Naive B cell (primary cell): ENCODE measurements at regions not wholly inside any gene's neighbourhood (a gene's known extent, or its start where the extent isn't known, plus 50 kb on each side); places are given as distances from the start of the nearest gene placed in this dataset.

ENCODE experiments used
- ATAC-seq, 2 donors: fragments of 150-1000 bp; cut with Tn5 transposase; 2 replicates each; pipeline ENCODE4 v1.10.0; 2021; ENCODE audit warnings: low read depth in 2 of 2, mild to moderate bottlenecking in 2 of 2, moderate library complexity in 2 of 2
- DNase-seq: peaks from one replicate; pipeline ENCODE4 v3.0.0; 2022
- H3K27ac Mint-ChIP-seq, 6 donors: one replicate each; pipeline ENCODE4 v1.8.0; 2020 to 2022; ENCODE audit warnings: mild to moderate bottlenecking in 6 of 6, mixed read lengths in 6 of 6, moderate library complexity in 5 of 6, inconsistent platforms in 2 of 6
- H3K27me3 Mint-ChIP-seq, 3 donors: one replicate each; pipeline ENCODE4 v1.8.0; 2021 to 2022; ENCODE audit warnings: mixed read lengths in 3 of 3, mild to moderate bottlenecking in 1 of 3
- H3K36me3 Mint-ChIP-seq, 2 donors: one replicate each; pipeline ENCODE4 v1.8.0; 2020 to 2022; ENCODE audit warnings: mixed read lengths in 2 of 2, inconsistent platforms in 1 of 2, mild to moderate bottlenecking in 1 of 2
- H3K4me1 Mint-ChIP-seq, 3 donors: one replicate each; pipeline ENCODE4 v1.8.0; 2020 to 2022; ENCODE audit warnings: mixed read lengths in 3 of 3, inconsistent platforms in 1 of 3, mild to moderate bottlenecking in 1 of 3, moderate library complexity in 1 of 3
- H3K4me3 Mint-ChIP-seq, 8 donors: one replicate each; pipeline ENCODE4 v1.8.0; 2020 to 2022; ENCODE audit warnings: mild to moderate bottlenecking in 8 of 8, mixed read lengths in 8 of 8, moderate library complexity in 8 of 8, inconsistent platforms in 2 of 8
- H3K9me3 Mint-ChIP-seq, 7 donors: one replicate each; pipeline ENCODE4 v1.8.0; 2020 to 2022; ENCODE audit warnings: mixed read lengths in 7 of 7, mild to moderate bottlenecking in 5 of 7, inconsistent platforms in 2 of 7, moderate library complexity in 1 of 7

- no peak for ATAC-seq
- Mint-ChIP-seq H3K9me3 (peaks cover 0 to 8% (median 4%) of the 10 kb centered on the region in 7 donors), H3K27me3 (no peaks in the 10 kb centered on the region)
Measured at GRCh38 chr17:71380535-71380934, 740.3 kb upstream of the SOX9 start.

GRCh38 chr17:71380936-71381335, 739.9 kb upstream of the SOX9 start:
- H3K36me3 Mint-ChIP-seq, result no peaks in the 10 kb centered on the region
- H3K27ac Mint-ChIP-seq, result no peak overlapping the region
- peaks cover 0 to 5% (median 2%) of the 10 kb centered on the region in 7 donors for H3K9me3 Mint-ChIP-seq
- ATAC-seq (no peak), DNase-seq (no peak)
- H3K4me3 Mint-ChIP-seq, result no peak overlapping the region
- H3K4me1 Mint-ChIP-seq, result no peaks in the 10 kb centered on the region
- no peaks in the 10 kb centered on the region for H3K27me3 Mint-ChIP-seq

More at GRCh38 chr17:71380535-71380934, 740.3 kb upstream of the SOX9 start:
- no peak for DNase-seq
- Mint-ChIP-seq H3K36me3 (no peaks in the 10 kb centered on the region), H3K4me3 (no peak overlapping the region), H3K4me1 (no peaks in the 10 kb centered on the region), H3K27ac (no peak overlapping the region)

- Mint-ChIP-seq H3K36me3 (no peaks in the 10 kb centered on the region), H3K27ac (no peak overlapping the region), H3K4me1 (no peaks in the 10 kb centered on the region), H3K27me3 (no peaks in the 10 kb centered on the region), H3K4me3 (no peak overlapping the region), H3K9me3 (peaks cover 0 to 15% (median 2%) of the 10 kb centered on the region in 7 donors)
- DNase-seq, result no peak
- ATAC-seq, result no peak
Measured at GRCh38 chr17:71383091-71383490, 737.7 kb upstream of the SOX9 start.

- no peaks in the 10 kb centered on the region for H3K36me3 Mint-ChIP-seq
- no peak overlapping the region for H3K4me3 Mint-ChIP-seq
- DNase-seq (no peak), ATAC-seq (no peak)
- H3K4me1 Mint-ChIP-seq, result no peaks in the 10 kb centered on the region
- H3K9me3 Mint-ChIP-seq, result peaks cover 2 to 20% (median 6%) of the 10 kb centered on the region in 7 donors
- no peaks in the 10 kb centered on the region for H3K27me3 Mint-ChIP-seq
- no peak overlapping the region for H3K27ac Mint-ChIP-seq
Measured at GRCh38 chr17:71387456-71387855, 733.4 kb upstream of the SOX9 start.

- Mint-ChIP-seq H3K4me3 (no peak overlapping the region), H3K27ac (no peak overlapping the region), H3K36me3 (no peaks in the 10 kb centered on the region), H3K9me3 (peaks cover 0 to 17% (median 5%) of the 10 kb centered on the region in 7 donors), H3K4me1 (no peaks in the 10 kb centered on the region), H3K27me3 (no peaks in the 10 kb centered on the region)
- ATAC-seq (no peak), DNase-seq (no peak)
Measured at GRCh38 chr17:71392715-71393567, 727.9 kb upstream of the SOX9 start.

GRCh38 chr17:71395901-71396300, 724.9 kb upstream of the SOX9 start:
- Mint-ChIP-seq H3K27me3 (no peaks in the 10 kb centered on the region), H3K4me3 (no peak overlapping the region), H3K9me3 (peaks cover 0 to 12% (median 0%) of the 10 kb centered on the region in 7 donors), H3K27ac (no peak overlapping the region), H3K4me1 (no peaks in the 10 kb centered on the region), H3K36me3 (no peaks in the 10 kb centered on the region)
- DNase-seq (no peak), ATAC-seq (no peak)

DNA sequence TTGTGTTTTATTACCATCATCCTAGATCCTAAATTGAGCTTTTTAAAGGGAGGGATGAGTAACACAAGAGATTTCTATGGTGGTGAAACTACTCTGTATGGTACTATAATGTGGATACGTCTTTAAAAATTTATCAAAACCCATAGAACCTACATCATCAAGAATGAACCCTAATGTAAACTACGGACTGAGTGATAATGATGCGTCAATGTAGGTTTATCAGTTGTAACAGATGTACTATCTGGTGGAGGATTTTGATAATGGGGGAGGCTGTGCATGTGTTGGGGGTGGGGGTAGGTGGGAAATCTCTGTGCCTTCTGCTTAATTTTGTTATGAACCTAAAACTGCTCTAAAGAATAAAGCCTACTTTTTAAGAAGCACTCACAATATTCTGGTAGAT, 724.1 kb upstream of the SOX9 start:
- DNase-seq (no peak), ATAC-seq (no peak)
- Mint-ChIP-seq H3K27me3 (no peaks in the 10 kb centered on the region), H3K27ac (no peak overlapping the region), H3K36me3 (no peaks in the 10 kb centered on the region), H3K9me3 (peaks cover 0 to 12% (median 0%) of the 10 kb centered on the region in 7 donors), H3K4me1 (no peaks in the 10 kb centered on the region), H3K4me3 (no peak overlapping the region)

DNA sequence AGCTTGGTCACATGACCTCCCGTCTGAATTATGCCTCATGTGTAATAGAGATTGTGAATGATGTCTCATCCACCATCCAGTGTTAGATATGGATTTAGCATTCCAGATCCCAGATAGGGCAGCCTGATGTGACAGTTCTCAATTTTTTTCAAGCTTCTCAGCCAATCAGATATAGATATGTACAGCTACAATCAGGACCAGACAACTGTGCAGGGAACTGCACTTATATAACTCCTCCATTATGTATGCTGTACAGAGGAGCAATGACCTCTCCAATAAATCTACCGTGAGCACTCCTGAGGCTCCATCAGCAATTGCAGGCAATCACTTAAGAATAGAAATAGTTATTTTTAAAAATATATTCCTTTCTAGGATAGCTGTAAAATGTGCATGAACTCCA, 722.8 kb upstream of the SOX9 start:
- H3K27ac Mint-ChIP-seq, result no peak overlapping the region
- H3K27me3 Mint-ChIP-seq, result no peaks in the 10 kb centered on the region
- no peaks in the 10 kb centered on the region for H3K4me1 Mint-ChIP-seq

DNA sequence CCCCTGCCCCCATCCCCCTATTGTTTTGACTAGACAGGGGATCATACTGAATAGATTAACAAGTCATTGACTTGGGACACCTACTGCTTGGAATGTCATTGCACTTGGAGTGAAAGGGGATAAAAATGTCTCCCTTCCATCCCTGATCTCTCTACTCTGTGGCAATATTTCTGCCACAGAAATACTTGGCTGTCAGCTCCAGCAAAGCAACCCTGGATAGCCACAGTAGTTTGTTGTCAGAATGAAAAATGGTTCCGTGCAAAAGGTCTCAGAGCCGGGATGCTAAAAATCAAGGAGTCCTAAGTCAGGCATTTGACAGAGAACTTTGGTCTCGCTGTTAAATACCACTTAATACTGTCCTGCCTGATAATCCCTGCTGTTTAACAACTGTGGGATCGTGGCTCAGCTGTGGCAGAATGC, 722.0 kb upstream of the SOX9 start:
- H3K27ac Mint-ChIP-seq, result no peak overlapping the region
- H3K36me3 Mint-ChIP-seq, result no peaks in the 10 kb centered on the region
- no peak overlapping the region for H3K4me3 Mint-ChIP-seq
- H3K4me1 Mint-ChIP-seq, result no peaks in the 10 kb centered on the region
- peaks cover 0 to 16% (median 4%) of the 10 kb centered on the region in 7 donors for H3K9me3 Mint-ChIP-seq
- ATAC-seq (no peak), DNase-seq (no peak)
- H3K27me3 Mint-ChIP-seq, result no peaks in the 10 kb centered on the region

More for the DNA sequence above, 722.8 kb upstream of the SOX9 start:
- Mint-ChIP-seq H3K36me3 (no peaks in the 10 kb centered on the region), H3K9me3 (peaks cover 0 to 12% (median 0%) of the 10 kb centered on the region in 7 donors), H3K4me3 (no peak overlapping the region)
- no peak for ATAC-seq
- no peak for DNase-seq

GRCh38 chr17:71399221-71399620, 721.6 kb upstream of the SOX9 start:
- Mint-ChIP-seq H3K4me3 (no peak overlapping the region), H3K27ac (no peak overlapping the region), H3K27me3 (no peaks in the 10 kb centered on the region), H3K4me1 (no peaks in the 10 kb centered on the region), H3K9me3 (peaks cover 0 to 18% (median 4%) of the 10 kb centered on the region in 7 donors), H3K36me3 (no peaks in the 10 kb centered on the region)
- DNase-seq, result no peak
- ATAC-seq, result no peak

- no peaks in the 10 kb centered on the region for H3K36me3 Mint-ChIP-seq
- no peak for DNase-seq
- no peak overlapping the region for H3K4me3 Mint-ChIP-seq
- ATAC-seq, result no peak
- no peak overlapping the region for H3K27ac Mint-ChIP-seq
- peaks cover 0 to 16% (median 4%) of the 10 kb centered on the region in 7 donors for H3K9me3 Mint-ChIP-seq
- no peaks in the 10 kb centered on the region for H3K4me1 Mint-ChIP-seq
- no peaks in the 10 kb centered on the region for H3K27me3 Mint-ChIP-seq
Measured at GRCh38 chr17:71399649-71400048, 721.2 kb upstream of the SOX9 start.

DNA sequence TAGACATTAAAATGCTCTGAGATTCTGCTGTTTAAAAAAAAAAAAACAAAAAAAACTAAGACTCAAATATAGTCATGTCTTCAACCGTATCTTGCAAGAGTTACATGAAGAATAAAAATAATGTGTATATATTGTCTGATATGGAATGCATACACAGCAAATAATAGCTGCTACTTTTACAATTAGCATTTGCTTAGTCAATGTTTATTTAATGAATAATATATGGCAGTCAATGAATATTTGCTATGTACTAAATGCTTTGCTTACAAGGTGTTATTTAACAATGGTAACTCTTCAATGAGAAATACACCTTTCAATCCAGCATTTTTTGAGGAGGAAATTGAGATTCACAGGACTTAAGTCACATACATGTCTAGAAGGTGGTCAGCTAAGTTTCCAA, 718.8 kb upstream of the SOX9 start:
- no peaks in the 10 kb centered on the region for H3K36me3 Mint-ChIP-seq
- no peaks in the 10 kb centered on the region for H3K4me1 Mint-ChIP-seq
- no peak overlapping the region for H3K4me3 Mint-ChIP-seq
- peaks cover 0 to 9% (median 3%) of the 10 kb centered on the region in 7 donors for H3K9me3 Mint-ChIP-seq
- no peak for ATAC-seq
- no peak overlapping the region for H3K27ac Mint-ChIP-seq
- H3K27me3 Mint-ChIP-seq, result no peaks in the 10 kb centered on the region
- no peak for DNase-seq

- H3K27me3 Mint-ChIP-seq, result no peaks in the 10 kb centered on the region
- H3K4me1 Mint-ChIP-seq, result no peaks in the 10 kb centered on the region
- H3K9me3 Mint-ChIP-seq, result peaks cover 0 to 6% (median 4%) of the 10 kb centered on the region in 7 donors
- H3K4me3 Mint-ChIP-seq, result no peak overlapping the region
- no peak for DNase-seq
- no peak for ATAC-seq
- no peaks in the 10 kb centered on the region for H3K36me3 Mint-ChIP-seq
- no peak overlapping the region for H3K27ac Mint-ChIP-seq
Measured at GRCh38 chr17:71402661-71403141, 718.1 kb upstream of the SOX9 start.

DNA sequence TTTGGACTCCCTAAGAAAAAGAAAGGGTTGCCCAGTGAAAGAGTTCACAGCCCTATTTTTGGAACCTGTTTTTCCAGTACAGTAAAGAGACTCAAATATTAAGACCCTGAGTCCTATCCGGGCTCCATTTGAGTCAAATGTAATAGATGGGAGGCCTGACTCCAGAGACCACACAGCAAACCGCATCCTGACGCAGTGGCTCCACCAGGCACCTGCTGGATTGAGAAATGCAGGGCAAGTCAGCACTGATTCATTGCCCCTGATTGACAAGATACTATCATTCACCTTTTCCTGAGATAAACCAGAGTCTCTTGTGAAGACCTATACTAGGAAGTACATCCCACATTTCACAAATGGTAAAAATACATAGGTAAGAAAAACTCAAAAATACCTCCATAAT, 715.7 kb upstream of the SOX9 start:
- Mint-ChIP-seq H3K4me1 (no peaks in the 10 kb centered on the region), H3K4me3 (no peak overlapping the region), H3K36me3 (no peaks in the 10 kb centered on the region), H3K27ac (no peak overlapping the region), H3K27me3 (no peaks in the 10 kb centered on the region), H3K9me3 (peaks cover 0 to 6% (median 3%) of the 10 kb centered on the region in 7 donors)
- no peak for ATAC-seq
- DNase-seq, result no peak
